Muscle of leg (tissue), 3 donors: ENCODE measurements at regions not wholly inside any gene's neighbourhood (a gene's known extent, or its start where the extent isn't known, plus 50 kb on each side); places are given as distances from the start of the nearest gene placed in this dataset.
"Not testable (repeated sequence)": the region's sequence is repeated elsewhere in the genome, so short reads cannot be mapped to it uniquely, and the experiment has no call there.

Experiments used
- DNase-seq: peaks from one replicate; pipeline ENCODE4 v3.0.0; 2013
- H3K27ac ChIP-seq: one replicate; pipeline ENCODE4 v1.5.1; 2013; ENCODE audit warnings: mild to moderate bottlenecking, low read length, control low read depth
- H3K27me3 ChIP-seq: one replicate; pipeline ENCODE4 v1.6.1; 2013; ENCODE audit warnings: low read length; ENCODE audit not compliant: control insufficient read depth, insufficient read depth
- H3K36me3 ChIP-seq: one replicate; pipeline ENCODE4 v1.6.1; 2013; ENCODE audit warnings: low read length; ENCODE audit not compliant: control insufficient read depth, insufficient read depth
- H3K4me1 ChIP-seq: one replicate; pipeline ENCODE4 v1.6.1; 2013; ENCODE audit warnings: low read length; ENCODE audit not compliant: control insufficient read depth, insufficient read depth
- H3K4me3 ChIP-seq: one replicate; pipeline ENCODE4 v1.5.1; 2013; ENCODE audit warnings: low read length, control low read depth
- H3K9me3 ChIP-seq: replicated peaks from 2 replicates; pipeline ENCODE4 v1.6.1; 2013; ENCODE audit warnings: low read depth, low read length; ENCODE audit not compliant: control insufficient read depth
- WGBS: methylation state at CpG from one replicate; pipeline ENCODE4 v1.1.5; 2013; ENCODE audit warnings: missing lambda C conversion rate; ENCODE audit not compliant: insufficient coverage; 5-methylcytosine and 5-hydroxymethylcytosine counted together

- no peaks in the 10 kb centered on the region for H3K9me3 ChIP-seq
- H3K4me3 ChIP-seq = no peak overlapping the region
- no peaks in the 10 kb centered on the region for H3K27me3 ChIP-seq
- WGBS = no CpG with 5 or more reads among the region's 2 CpGs
- no peak for DNase-seq
- H3K27ac ChIP-seq = no peak overlapping the region
- H3K4me1 ChIP-seq = no peaks in the 10 kb centered on the region
- H3K36me3 ChIP-seq = no peaks in the 10 kb centered on the region
Measured at GRCh38 chr18:41642756-41643155, 312.3 kb upstream of the PIK3C3 start.

GRCh38 chr18:41639218-41639617, 315.8 kb upstream of the PIK3C3 start:
- H3K4me3 ChIP-seq = no peak overlapping the region
- H3K4me1 ChIP-seq = no peaks in the 10 kb centered on the region
- DNase-seq = no peak
- H3K36me3 ChIP-seq = no peaks in the 10 kb centered on the region
- H3K27me3 ChIP-seq = no peaks in the 10 kb centered on the region
- H3K9me3 ChIP-seq = no peaks in the 10 kb centered on the region
- H3K27ac ChIP-seq = no peak overlapping the region

GRCh38 chr18:41631723-41632285, 323.2 kb upstream of the PIK3C3 start:
- not testable (repeated sequence) for H3K9me3 ChIP-seq, DNase-seq, H3K4me3 ChIP-seq, H3K27me3 ChIP-seq, H3K36me3 ChIP-seq, H3K4me1 ChIP-seq, H3K27ac ChIP-seq
- 78% methylated on average over 24 of the region's 26 CpGs for WGBS

GRCh38 chr18:41630232-41630886, 324.7 kb upstream of the PIK3C3 start:
- no peaks in the 10 kb centered on the region for H3K4me1 ChIP-seq
- no peak overlapping the region for H3K27ac ChIP-seq
- H3K36me3 ChIP-seq = no peaks in the 10 kb centered on the region
- WGBS = 88% methylated on average over 4 of the region's 8 CpGs
- no peak overlapping the region for H3K4me3 ChIP-seq
- no peaks in the 10 kb centered on the region for H3K9me3 ChIP-seq
- no peaks in the 10 kb centered on the region for H3K27me3 ChIP-seq
- DNase-seq = no peak

GRCh38 chr18:41624460-41624859, 330.6 kb upstream of the PIK3C3 start:
- H3K27ac ChIP-seq = no peak overlapping the region
- H3K27me3 ChIP-seq = no peaks in the 10 kb centered on the region
- no peaks in the 10 kb centered on the region for H3K9me3 ChIP-seq
- no peaks in the 10 kb centered on the region for H3K36me3 ChIP-seq
- 84% methylated on average over 3 of the region's 3 CpGs for WGBS
- no peaks in the 10 kb centered on the region for H3K4me1 ChIP-seq
- no peak overlapping the region for H3K4me3 ChIP-seq
- DNase-seq = no peak

- Histone ChIP-seq H3K36me3 (no peaks in the 10 kb centered on the region), H3K27ac (no peak overlapping the region), H3K27me3 (no peaks in the 10 kb centered on the region), H3K4me1 (no peaks in the 10 kb centered on the region), H3K4me3 (no peak overlapping the region), H3K9me3 (no peaks in the 10 kb centered on the region)
- no CpG with 5 or more reads among the region's 1 CpG for WGBS
- DNase-seq = no peak
Measured at GRCh38 chr18:41621177-41621576, 333.9 kb upstream of the PIK3C3 start.

GRCh38 chr18:41618147-41618546, 336.9 kb upstream of the PIK3C3 start:
- Histone ChIP-seq H3K27me3 (no peaks in the 10 kb centered on the region), H3K36me3 (no peaks in the 10 kb centered on the region), H3K9me3 (no peaks in the 10 kb centered on the region), H3K4me1 (no peaks in the 10 kb centered on the region), H3K27ac (no peak overlapping the region), H3K4me3 (no peak overlapping the region)
- WGBS = no CpG with 5 or more reads among the region's 1 CpG
- DNase-seq = no peak

GRCh38 chr18:41617647-41618046, 337.4 kb upstream of the PIK3C3 start:
- Histone ChIP-seq H3K36me3 (no peaks in the 10 kb centered on the region), H3K27ac (no peak overlapping the region), H3K4me3 (no peak overlapping the region), H3K4me1 (no peaks in the 10 kb centered on the region), H3K27me3 (no peaks in the 10 kb centered on the region), H3K9me3 (no peaks in the 10 kb centered on the region)
- DNase-seq = no peak
- 17% methylated on average over 1 of the region's 2 CpGs for WGBS

- Histone ChIP-seq H3K27me3 (no peaks in the 10 kb centered on the region), H3K4me3 (no peak overlapping the region), H3K4me1 (no peaks in the 10 kb centered on the region), H3K27ac (no peak overlapping the region), H3K36me3 (no peaks in the 10 kb centered on the region), H3K9me3 (peaks cover 3% of the 10 kb centered on the region)
- DNase-seq = no peak
- 50% methylated on average over 2 of the region's 6 CpGs for WGBS
Measured at GRCh38 chr18:41613003-41613609, 341.9 kb upstream of the PIK3C3 start.

- H3K4me3 ChIP-seq = no peak overlapping the region
- peaks cover 2% of the 10 kb centered on the region for H3K9me3 ChIP-seq
- WGBS = 62% methylated on average over 5 of the region's 5 CpGs
- H3K27ac ChIP-seq = no peak overlapping the region
- H3K36me3 ChIP-seq = no peaks in the 10 kb centered on the region
- H3K4me1 ChIP-seq = no peaks in the 10 kb centered on the region
- no peak for DNase-seq
- no peaks in the 10 kb centered on the region for H3K27me3 ChIP-seq
Measured at GRCh38 chr18:41604964-41605363, 350.1 kb upstream of the PIK3C3 start.
